Astrocyte of the hippocampus (primary cell): ENCODE measurements at regions not wholly inside any gene's neighbourhood (a gene's known extent, or its start where the extent isn't known, plus 50 kb on each side); places are given as distances from the start of the nearest gene placed in this dataset.

Experiments
- DNase-seq: peaks from one replicate; pipeline ENCODE4 v3.0.0; 2011; ENCODE audit warnings: low read depth, low spot score

DNA sequence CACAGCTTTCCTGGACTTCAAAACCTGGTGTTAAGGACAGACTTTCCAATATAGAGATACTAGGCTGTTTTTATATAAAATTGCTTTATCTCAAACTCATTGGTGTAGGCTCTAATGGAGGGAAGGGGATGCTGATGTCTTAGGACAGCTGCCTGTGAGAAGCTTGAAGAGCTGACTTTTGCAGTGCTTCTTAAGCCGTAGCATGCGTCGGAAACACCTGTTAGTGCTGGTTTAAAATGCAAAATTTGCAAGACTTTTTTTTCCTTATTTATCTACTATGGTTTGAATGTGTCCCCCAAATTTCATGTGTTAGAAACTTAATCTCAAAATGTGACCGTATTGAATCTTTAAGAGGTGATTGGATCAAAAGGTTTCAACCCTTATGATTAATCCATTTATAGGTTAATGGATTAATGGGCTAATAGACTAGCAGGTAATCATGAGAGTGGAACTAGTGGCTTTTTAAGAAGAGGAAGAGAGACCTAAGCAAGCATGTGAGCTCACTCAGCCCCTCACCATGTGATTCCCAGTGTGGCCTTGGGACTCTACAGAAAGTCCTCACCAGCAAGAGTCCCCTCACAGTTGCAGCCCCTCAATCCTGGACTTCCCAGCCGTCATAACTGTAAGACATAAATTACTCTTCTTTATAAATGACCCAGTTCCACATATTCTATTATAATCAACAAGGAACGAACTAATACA is 60.9 kb upstream of the FUT8 start:
- DNase-seq, result no peak

DNA sequence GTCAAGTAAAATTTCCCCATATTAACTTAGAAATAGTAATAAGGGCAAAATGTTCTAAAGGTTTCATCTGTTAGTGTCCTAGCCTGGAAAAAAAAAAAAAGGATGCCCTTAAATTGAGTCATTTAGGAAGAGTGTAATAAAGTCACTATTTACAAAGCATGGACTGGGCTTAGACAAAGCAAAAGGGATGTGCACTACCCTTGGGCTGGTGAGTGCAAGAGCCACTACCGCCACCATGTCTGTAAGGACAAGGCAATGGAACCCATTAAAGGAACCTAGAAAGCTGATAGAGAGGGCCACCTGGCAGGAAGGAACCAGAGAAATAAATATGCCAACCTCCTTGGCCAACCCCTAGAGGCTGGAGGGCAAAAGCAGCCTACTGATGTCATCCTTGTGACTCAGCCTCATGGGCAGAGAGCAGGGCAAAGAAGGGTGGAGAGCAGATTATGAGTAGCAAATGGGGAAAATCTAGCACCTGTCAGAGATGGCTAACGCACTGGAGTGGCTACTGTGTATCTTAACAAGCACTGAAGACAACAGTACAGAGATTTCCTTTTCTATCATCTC is 59.5 kb upstream of the FUT8 start:
- DNase-seq, result no peak

DNA sequence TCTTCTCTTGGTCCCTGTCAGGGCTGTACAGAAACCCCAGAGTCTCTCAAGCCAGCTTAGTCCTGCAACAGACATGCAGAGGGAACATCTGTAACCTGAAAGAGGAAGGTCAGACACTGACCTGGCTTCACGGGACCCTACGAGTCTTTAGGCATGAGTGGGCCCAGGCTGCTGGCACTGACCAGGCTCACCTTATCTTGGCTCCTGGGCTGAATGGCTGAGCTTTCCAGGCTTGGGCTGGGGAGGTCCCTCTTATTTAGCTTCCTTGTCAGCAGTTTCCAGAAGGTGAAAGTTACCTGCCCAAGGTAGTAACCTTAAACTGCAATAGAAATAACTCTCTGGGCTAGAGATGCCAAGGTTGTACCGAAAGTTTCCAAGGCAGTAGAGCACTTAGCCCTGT is 58.4 kb upstream of the FUT8 start:
- no peak for DNase-seq

DNA sequence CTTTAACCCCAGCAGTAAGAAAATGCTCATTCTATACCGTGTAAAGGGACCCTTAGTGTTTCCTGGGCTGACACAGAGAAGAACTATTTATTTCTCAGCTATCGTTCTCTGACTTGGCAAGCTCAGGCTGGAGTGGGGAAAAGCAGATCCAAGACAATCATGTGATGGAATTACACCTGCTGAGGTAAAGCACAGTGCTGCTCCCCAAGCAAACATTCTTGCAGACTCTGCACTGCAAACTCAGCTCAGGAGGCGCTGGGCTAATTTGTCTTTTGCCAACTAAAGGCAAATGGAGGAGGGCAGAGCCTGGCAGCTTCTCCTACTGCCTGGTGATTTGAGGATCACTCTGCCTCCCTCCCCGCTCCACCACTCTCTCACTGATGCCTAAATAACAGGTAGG is 57.8 kb upstream of the FUT8 start:
- DNase-seq, result peak; percentile 6

DNA sequence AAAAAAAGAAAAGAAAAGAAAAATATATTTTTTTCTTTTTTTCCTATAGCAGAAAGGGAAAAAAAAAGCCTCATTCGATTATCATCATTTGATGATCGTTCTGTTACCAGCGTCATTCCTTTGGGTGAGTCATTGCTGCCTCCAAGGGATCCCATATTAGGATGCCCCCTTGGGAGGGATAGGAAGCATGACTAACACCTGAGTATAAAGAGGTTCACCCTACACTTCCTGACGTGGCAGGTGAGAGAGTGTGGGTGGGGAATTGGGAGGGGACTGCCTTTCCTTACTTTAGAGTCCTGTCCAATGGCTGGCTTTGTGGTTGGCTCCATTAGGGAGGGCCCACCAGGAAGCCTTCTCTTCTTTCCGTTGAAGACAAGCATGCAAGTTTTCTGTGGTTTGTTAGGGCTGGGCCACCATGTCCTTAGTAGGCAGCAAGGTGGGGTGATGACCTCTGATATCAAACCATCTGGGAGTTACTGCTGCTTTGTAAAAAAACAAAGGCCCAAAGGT is 56.1 kb upstream of the FUT8 start:
- DNase-seq, result peak; percentile 66

DNA sequence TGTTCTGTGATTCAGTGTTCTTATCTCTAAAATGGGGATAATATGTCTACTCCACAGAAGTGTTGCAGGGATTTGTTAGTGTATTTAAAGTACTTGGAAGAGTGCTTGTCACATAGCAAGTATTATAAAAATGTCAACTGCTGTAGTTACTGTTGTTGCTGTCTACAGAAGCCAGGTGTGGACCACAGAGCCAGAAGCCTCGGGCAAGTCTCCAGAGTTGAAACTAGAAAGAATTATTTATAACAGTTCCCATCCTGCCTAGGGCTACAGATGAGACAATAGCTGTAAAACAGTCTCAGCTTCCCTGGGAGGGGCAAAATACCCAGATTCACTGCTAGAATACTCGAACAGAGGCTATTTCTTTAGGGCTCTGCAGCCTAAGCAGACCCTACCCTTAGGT is 55.4 kb upstream of the FUT8 start:
- no peak for DNase-seq

DNA sequence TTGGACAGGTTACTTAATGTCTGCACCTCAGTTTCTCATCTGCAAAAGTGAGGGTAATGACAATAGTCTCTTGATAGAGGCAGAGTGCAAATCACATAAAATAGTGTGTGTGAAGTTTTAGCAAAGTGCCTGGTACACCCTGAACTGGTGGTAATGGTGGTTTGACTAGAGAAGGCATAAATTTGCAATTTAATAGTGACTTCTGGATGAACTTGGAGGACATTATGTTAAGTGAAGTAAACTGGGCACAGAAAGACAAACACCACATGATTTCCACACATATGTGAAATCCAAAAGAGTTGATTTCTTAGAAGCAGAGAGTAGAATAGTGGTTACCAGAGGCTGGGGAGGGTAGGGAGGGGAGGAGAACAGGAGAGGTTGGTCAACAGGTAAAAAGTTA is 54.8 kb upstream of the FUT8 start:
- DNase-seq, result no peak

DNA sequence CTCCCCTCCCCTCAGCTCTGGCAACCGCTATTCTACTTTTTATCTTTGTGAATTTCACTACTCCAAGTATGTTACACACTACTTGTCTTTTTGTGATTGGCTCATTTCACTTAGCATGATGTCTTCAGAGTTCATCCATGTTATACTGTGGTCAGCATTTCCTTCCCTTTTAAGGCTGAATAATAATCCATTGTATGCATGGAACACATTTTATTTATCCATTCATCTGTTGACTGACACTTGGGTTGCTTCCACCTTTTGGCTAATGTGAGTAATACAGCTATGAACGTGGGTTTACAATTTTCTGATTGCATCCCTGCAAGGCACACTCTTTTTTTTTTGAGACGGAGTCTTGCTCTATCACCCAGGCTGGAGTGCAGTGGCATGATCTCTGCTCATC is 53.0 kb upstream of the FUT8 start:
- peak; percentile 27 for DNase-seq

DNA sequence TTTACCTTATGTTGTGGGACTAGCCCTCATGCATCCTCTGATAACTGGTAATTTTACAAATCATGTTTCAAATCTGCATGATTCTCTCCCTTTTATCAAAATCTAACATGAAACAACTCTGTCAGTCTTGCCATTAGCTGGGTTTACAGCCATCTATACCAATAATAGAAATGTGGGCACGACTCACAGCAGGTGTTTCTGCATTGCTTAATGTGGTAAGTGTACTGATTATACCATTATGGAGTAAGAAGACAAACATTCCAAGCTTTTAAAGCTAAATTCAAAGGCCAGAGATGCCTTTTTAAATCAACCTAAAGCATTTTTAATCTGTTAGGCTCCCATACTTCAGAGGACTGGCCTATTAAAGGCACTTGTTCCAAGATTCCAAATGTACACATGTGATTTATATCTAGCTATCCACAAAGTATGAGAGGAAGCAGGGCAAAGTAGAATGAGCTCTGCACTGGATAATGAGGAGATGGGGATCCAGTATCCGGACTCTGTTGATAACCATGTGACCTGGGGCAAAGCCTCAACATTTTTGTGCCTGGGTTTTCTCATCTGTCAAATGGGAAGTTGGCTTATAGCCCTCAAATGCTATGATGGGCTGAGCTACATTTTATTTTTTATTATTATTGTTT is 52.3 kb upstream of the FUT8 start:
- DNase-seq, result no peak

DNA sequence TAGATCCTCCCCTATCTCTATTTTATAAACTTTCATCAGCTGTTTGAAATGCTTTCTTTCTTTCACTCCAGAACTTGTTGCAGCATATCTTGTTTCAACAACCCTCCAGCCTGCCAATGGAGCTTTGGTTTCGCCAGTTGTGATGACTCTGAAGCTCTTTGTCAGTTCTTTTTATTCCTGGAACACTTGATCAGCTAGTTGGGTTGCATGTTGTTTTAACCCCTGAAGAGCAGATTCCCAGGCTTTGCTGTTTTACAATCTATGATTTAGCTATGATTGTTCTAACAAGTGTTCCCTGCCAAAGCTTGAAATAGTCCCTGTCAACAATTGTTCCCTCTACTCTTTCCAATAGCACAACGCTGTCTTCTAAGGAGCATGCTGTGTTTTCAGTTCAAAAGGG is 50.6 kb upstream of the FUT8 start:
- DNase-seq, result peak; percentile 68
